ENCODE measurements at regions not wholly inside any gene's neighbourhood (a gene's known extent, or its start where the extent isn't known, plus 50 kb on each side); places are given as distances from the start of the nearest gene placed in this dataset.

DNA sequence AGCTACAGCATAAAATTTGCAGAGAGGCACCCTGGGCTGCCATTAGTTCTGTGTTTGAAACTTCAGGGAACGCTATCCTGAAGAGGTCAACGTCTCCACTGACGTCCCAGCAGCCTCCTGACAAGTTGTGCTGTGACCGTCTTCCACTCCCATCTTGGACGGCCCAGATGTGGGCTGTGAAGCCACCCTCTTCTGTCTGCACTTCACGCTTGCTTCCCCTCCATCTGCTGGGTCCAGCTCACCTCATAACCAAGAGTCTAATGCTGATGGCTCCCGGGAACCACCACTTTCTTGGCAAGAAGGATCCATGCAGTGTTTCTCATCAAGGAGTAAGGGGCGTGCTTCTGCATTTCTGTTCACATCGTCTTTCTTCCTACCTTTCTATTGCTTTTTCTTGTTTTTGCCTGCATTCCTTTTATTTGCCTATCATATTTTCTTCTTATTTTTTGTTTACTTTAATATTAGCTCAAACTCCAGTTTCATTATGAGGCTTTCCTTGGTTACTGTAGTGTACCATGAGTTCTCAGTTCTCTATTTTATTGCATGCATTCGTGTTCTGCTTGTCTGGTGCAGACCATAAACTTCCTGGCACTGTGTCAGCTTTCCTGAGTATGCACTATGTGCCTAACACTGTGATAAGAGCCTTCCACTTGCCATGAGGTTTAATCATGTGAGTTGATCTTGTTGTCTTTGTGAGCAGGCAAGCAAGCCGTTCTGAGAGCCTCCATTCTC is 631.8 kb upstream of the RAB6C start:
- no peak for DNase-seq (ENCODE audit: low read depth)
- TF ChIP-seq, protein P1, sequence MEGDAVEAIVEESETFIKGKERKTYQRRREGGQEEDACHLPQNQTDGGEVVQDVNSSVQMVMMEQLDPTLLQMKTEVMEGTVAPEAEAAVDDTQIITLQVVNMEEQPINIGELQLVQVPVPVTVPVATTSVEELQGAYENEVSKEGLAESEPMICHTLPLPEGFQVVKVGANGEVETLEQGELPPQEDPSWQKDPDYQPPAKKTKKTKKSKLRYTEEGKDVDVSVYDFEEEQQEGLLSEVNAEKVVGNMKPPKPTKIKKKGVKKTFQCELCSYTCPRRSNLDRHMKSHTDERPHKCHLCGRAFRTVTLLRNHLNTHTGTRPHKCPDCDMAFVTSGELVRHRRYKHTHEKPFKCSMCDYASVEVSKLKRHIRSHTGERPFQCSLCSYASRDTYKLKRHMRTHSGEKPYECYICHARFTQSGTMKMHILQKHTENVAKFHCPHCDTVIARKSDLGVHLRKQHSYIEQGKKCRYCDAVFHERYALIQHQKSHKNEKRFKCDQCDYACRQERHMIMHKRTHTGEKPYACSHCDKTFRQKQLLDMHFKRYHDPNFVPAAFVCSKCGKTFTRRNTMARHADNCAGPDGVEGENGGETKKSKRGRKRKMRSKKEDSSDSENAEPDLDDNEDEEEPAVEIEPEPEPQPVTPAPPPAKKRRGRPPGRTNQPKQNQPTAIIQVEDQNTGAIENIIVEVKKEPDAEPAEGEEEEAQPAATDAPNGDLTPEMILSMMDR (IDR thresholded peaks at IDR 0.05; ENCODE audit: insufficient read depth, low read depth, low read length), result no peak

DNA sequence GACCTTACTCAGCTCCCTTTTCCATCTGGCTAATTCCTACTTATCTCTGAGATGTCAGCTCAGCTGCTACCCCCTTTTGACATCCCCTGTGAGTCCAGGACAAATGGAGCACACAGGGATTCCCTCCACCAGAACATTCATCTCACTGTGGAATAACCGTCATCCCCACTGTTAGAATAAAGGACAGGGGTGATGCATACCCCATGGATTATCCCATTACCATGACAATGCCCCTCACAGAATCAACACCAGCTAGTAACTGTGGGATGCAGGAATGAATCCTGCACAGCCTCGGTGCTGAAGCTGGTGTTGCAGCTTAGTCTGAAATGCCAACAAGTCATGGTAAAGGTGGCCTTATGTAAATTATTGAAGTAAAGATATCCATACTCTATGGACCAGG is 624.8 kb upstream of the RAB6C start:
- TF ChIP-seq, protein P1 (IDR thresholded peaks at IDR 0.05; ENCODE audit: insufficient read depth, low read depth, low read length), result no peak
- no peak overlapping the region for H3K4me3 ChIP-seq (ENCODE audit: low read depth, low read length)
- no peak for DNase-seq (ENCODE audit: low read depth)

More for the DNA sequence above, 631.8 kb upstream of the RAB6C start:
- no peak overlapping the region for H3K4me3 ChIP-seq (ENCODE audit: low read depth, low read length)

DNA sequence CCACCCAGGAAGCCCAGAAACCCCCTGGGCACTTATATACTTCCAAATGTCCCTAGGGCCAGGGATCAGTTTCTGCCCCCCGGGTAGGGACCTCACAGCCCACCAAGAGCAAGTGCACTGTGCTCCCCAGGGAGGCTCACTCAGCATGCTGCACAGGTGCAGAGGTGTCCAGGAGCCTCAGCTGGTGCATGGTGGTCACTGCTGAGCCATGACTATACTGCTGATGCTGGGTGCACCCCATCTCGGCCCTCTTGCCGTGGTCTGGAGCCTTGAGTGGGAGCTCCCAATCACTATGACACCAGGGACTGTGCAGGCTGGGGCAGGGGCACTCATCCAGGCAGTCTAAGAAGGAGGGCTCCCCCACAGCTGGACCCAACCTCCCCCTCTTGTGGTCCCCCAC is 617.8 kb upstream of the RAB6C start:
- TF ChIP-seq, protein P1 (IDR thresholded peaks at IDR 0.05; ENCODE audit: insufficient read depth, low read depth, low read length), result no peak
- no peak for DNase-seq (ENCODE audit: low read depth)
- no peak overlapping the region for H3K4me3 ChIP-seq (ENCODE audit: low read depth, low read length)

DNA sequence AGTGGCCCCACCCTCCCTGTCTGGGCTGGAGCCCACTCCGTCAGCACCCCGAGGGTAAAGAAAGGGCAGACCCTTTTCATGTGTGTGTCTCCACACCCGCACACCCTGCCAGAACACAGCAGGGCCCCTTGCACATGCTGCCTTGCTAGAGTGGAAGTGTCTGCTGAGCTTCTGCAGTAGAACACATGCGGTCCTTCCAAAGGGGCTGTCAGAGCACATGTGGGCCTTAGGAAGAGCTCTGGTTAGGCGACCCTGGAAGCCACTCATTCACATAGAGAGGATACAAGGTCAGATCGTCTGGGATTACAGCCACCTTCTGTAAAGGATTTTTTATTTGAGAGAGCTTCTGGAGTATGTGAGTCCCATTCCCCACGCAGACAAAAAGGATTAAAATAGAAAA is 613.2 kb upstream of the RAB6C start:
- TF ChIP-seq, protein P1 (IDR thresholded peaks at IDR 0.05; ENCODE audit: insufficient read depth, low read depth, low read length), result no peak
- no peak for DNase-seq (ENCODE audit: low read depth)
- H3K4me3 ChIP-seq (ENCODE audit: low read depth, low read length), result no peak overlapping the region

DNA sequence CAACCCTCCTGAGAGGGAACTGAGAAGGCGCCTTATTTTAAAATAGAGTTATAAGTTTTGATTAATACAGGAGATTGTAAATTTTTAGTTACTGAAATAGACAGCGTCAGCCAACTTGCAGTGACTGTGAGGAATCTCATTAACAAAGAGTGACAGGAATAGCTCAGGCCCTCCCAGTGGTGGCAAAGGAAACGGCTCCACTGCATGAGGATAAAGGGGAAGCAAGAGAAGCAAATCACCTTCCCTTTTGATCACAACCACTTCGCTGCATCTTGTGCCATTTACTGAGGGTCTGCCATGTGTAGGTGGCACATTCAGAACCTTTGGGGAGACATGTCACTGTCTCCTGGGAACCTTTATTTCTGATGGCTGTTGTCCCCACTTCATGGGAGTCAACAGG is 612.4 kb upstream of the RAB6C start:
- no peak overlapping the region for H3K4me3 ChIP-seq (ENCODE audit: low read depth, low read length)
- no peak for DNase-seq (ENCODE audit: low read depth)
- TF ChIP-seq, protein P1 (IDR thresholded peaks at IDR 0.05; ENCODE audit: insufficient read depth, low read depth, low read length), result no peak

DNA sequence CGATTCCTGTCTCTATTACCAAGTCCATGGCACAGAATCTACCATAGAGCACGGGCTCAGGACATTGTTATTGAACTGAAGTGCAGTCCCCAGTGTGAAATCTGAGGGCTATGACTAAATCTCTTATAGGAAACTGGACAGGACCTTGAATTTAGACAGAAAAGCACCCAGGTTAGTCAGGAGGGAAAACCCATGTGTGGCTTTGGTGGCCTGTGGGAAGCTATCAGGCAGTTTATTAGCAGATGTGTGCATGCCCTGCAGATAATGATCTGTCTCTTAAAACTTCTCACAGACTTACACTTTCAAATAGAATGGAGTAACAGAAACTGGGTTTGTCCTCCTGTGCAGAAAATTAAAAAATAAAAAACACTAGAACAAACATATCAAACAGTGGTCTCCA is 610.0 kb upstream of the RAB6C start:
- TF ChIP-seq, protein P1 (IDR thresholded peaks at IDR 0.05; ENCODE audit: insufficient read depth, low read depth, low read length), result no peak
- DNase-seq (ENCODE audit: low read depth), result no peak
- no peak overlapping the region for H3K4me3 ChIP-seq (ENCODE audit: low read depth, low read length)

DNA sequence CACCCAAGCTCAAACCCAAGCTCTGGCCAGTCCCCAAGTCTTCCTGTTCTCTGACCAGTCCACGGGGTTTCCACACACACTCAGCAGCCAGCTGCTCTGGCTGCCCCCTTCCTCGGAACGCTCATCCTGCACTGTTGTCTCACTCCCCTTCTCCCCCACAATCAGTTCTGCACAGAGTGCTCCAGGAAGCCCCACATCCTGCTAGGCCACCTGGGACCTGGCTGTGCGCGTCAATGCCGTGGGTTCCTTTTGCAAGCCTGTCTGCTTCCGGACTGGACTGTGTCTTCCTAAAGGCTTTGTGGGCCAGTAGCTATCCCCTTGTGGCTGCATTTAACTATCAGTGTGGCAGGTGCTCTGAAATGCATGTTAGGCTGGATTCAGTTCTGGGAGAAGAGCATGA is 605.0 kb upstream of the RAB6C start:
- TF ChIP-seq, protein P1 (IDR thresholded peaks at IDR 0.05; ENCODE audit: insufficient read depth, low read depth, low read length), result no peak
- H3K4me3 ChIP-seq (ENCODE audit: low read depth, low read length), result no peak overlapping the region
- no peak for DNase-seq (ENCODE audit: low read depth)

Data from fibroblast of villous mesenchyme (primary cell).